WTC11 (cell line): ENCODE measurements at regions not wholly inside any gene's neighbourhood (a gene's known extent, or its start where the extent isn't known, plus 50 kb on each side); places are given as distances from the start of the nearest gene placed in this dataset.

Experiments used
- ATAC-seq: fragments of 200-7000 bp; cut with Tn5 transposase; 2 replicates; pipeline ENCODE4 v1.10.0; 2021; ENCODE audit warnings: mild to moderate bottlenecking, moderate library complexity
- CTCF ChIA-PET: fragments of 300-600 bp; sonication (Branson Sonifier 250); formaldehyde crosslinking; loops from one replicate; lab custom pipeline; 2021; ENCODE audit warnings: antibody characterized with exemption; lab: Charles Lee
- POLR2A ChIA-PET: fragments of 350-600 bp; sonication (Branson Sonifier 250); formaldehyde crosslinking; loops from one replicate; lab custom pipeline; 2021; ENCODE audit warnings: antibody characterized with exemption; lab: Charles Lee
- DNase-seq: peaks from one replicate; pipeline ENCODE4 v3.0.0; 2021; ENCODE audit warnings: low spot score
- H3K27ac Mint-ChIP-seq: 2 replicates; pipeline ENCODE4 v1.8.0; 2021; ENCODE audit warnings: mixed read lengths
- H3K27me3 Mint-ChIP-seq: 2 replicates; pipeline ENCODE4 v1.8.0; 2021; ENCODE audit warnings: low read depth, mild to moderate bottlenecking, moderate library complexity, mixed read lengths
- H3K36me3 Mint-ChIP-seq: 2 replicates; pipeline ENCODE4 v1.8.0; 2021; ENCODE audit warnings: mixed read lengths
- H3K4me1 Mint-ChIP-seq: 2 replicates; pipeline ENCODE4 v1.8.0; 2022; ENCODE audit warnings: mixed read lengths
- H3K4me3 Mint-ChIP-seq: 2 replicates; pipeline ENCODE4 v1.8.0; 2021; ENCODE audit warnings: mild to moderate bottlenecking, moderate library complexity, mixed read lengths
- H3K9me3 Mint-ChIP-seq: 2 replicates; pipeline ENCODE4 v1.8.0; 2021; ENCODE audit warnings: mixed read lengths
- CBFB ChIP-seq: sonication (generic); formaldehyde crosslinking; IDR thresholded peaks from 2 replicates; pipeline ENCODE4 v1.8.1; 2022; ENCODE audit warnings: mild to moderate bottlenecking, low read depth, missing genetic modification reagents
- ESRRA ChIP-seq: sonication (generic); formaldehyde crosslinking; IDR thresholded peaks from 2 replicates; pipeline ENCODE4 v1.8.1; 2022; ENCODE audit warnings: mild to moderate bottlenecking, missing genetic modification reagents, borderline replicate concordance
- ETV6 ChIP-seq: sonication (generic); formaldehyde crosslinking; IDR thresholded peaks from 2 replicates; pipeline ENCODE4 v1.8.1; 2022; ENCODE audit warnings: mild to moderate bottlenecking, missing genetic modification reagents
- JAZF1 ChIP-seq: fragments of 250-450 bp; sonication (Bioruptor Pico); IDR thresholded peaks from 2 replicates; pipeline ENCODE4 v1.9.0; 2021; ENCODE audit warnings: moderate library complexity, mild to moderate bottlenecking, inconsistent platforms
- TCF7 ChIP-seq: sonication (generic); formaldehyde crosslinking; IDR thresholded peaks from 2 replicates; pipeline ENCODE4 v1.8.0; 2022; ENCODE audit warnings: mild to moderate bottlenecking, low read depth, missing genetic modification reagents, moderate library complexity
- TEAD1 ChIP-seq: sonication (generic); formaldehyde crosslinking; IDR thresholded peaks from 2 replicates; pipeline ENCODE4 v1.8.0; 2022; ENCODE audit warnings: mild to moderate bottlenecking, missing genetic modification reagents
- TP53 ChIP-seq: sonication (generic); formaldehyde crosslinking; IDR thresholded peaks from 2 replicates; pipeline ENCODE4 v1.8.1; 2023; ENCODE audit warnings: mild to moderate bottlenecking, missing genetic modification reagents
- ZNF138 ChIP-seq: sonication (generic); formaldehyde crosslinking; conservative IDR thresholded peaks from 2 replicates; pipeline ENCODE4 v1.8.1; 2022; ENCODE audit warnings: mild to moderate bottlenecking, moderate library complexity, missing genetic modification reagents
- ZNF671 ChIP-seq: fragments of 250-450 bp; sonication (Bioruptor Pico); IDR thresholded peaks from 2 replicates; pipeline ENCODE4 v1.8.0; 2021; ENCODE audit warnings: mild to moderate bottlenecking
- TF ChIP-seq, protein P1 (sequence below): sonication (generic); formaldehyde crosslinking; IDR thresholded peaks from 2 replicates; pipeline ENCODE4 v1.8.1; 2022; ENCODE audit warnings: low read depth, mild to moderate bottlenecking, moderate library complexity, missing genetic modification reagents, borderline replicate concordance
- TF ChIP-seq, protein P2 (sequence below): sonication (generic); formaldehyde crosslinking; IDR thresholded peaks from 2 replicates; pipeline ENCODE4 v1.8.0; 2022; ENCODE audit warnings: mild to moderate bottlenecking, missing genetic modification reagents
- TF ChIP-seq, protein P3 (sequence below): sonication (generic); formaldehyde crosslinking; IDR thresholded peaks from 2 replicates; pipeline ENCODE4 v1.8.1; 2023; ENCODE audit warnings: mild to moderate bottlenecking, missing genetic modification reagents, borderline replicate concordance
- TF ChIP-seq, protein P4 (sequence below): sonication (generic); formaldehyde crosslinking; IDR thresholded peaks from 2 replicates; pipeline ENCODE4 v1.8.1; 2023; ENCODE audit warnings: mild to moderate bottlenecking, missing genetic modification reagents, moderate library complexity
- TF ChIP-seq, protein P5 (sequence below): sonication (generic); formaldehyde crosslinking; IDR thresholded peaks from 2 replicates; pipeline ENCODE4 v1.8.0; 2022; ENCODE audit warnings: mild to moderate bottlenecking, missing genetic modification reagents
- TF ChIP-seq, protein P6 (sequence below): sonication (generic); formaldehyde crosslinking; IDR thresholded peaks from 2 replicates; pipeline ENCODE4 v1.8.0; 2022; ENCODE audit warnings: missing genetic modification reagents
- TF ChIP-seq, protein P7 (sequence below): fragments of 200-600 bp; IDR thresholded peaks from 2 replicates; pipeline ENCODE4 v1.8.0; 2022; ENCODE audit warnings: antibody characterized with exemption

DNA sequence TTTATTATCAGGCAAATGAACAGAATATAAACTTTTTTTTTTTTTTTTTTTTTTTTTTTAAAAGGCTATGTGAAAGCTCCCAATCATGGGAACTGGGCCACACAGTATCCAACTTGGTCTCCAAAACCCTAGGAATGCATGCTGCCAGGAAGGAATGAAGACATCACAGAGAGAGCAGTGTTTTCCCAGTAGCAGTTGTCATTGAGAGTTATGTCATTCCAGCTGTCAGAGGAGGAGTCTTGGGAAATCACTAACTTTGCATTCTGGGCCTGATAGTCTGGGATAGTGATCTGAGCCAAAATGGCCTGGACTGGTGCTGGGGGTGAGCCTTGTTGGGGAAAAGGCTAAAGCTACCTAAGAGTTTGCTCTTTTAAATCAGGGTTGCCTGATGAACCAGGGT lies 231.3 kb upstream of the MAP3K7 start:
- no peak overlapping the region for H3K27ac Mint-ChIP-seq
- peak; percentile 52 for ATAC-seq
- H3K4me3 Mint-ChIP-seq, result no peak overlapping the region
- ChIA-PET POLR2A (interaction anchor here (0.6 kb wide), 2 partner anchors 21 to 92 kb away, joined by 3 to 6 read pairs; no protein-coding TSS in a partner anchor), CTCF (no interaction called here)
- TF ChIP-seq, protein P1, sequence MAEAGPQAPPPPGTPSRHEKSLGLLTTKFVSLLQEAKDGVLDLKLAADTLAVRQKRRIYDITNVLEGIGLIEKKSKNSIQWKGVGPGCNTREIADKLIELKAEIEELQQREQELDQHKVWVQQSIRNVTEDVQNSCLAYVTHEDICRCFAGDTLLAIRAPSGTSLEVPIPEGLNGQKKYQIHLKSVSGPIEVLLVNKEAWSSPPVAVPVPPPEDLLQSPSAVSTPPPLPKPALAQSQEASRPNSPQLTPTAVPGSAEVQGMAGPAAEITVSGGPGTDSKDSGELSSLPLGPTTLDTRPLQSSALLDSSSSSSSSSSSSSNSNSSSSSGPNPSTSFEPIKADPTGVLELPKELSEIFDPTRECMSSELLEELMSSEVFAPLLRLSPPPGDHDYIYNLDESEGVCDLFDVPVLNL (CRISPR knock-in tag), result no peak
- TF ChIP-seq TP53 (CRISPR knock-in tag), result no peak
- TF ChIP-seq TCF7 (CRISPR knock-in tag), result no peak
- TF ChIP-seq ESRRA, result no peak
- TF ChIP-seq, protein P2, sequence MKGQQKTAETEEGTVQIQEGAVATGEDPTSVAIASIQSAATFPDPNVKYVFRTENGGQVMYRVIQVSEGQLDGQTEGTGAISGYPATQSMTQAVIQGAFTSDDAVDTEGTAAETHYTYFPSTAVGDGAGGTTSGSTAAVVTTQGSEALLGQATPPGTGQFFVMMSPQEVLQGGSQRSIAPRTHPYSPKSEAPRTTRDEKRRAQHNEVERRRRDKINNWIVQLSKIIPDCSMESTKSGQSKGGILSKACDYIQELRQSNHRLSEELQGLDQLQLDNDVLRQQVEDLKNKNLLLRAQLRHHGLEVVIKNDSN (CRISPR knock-in tag), result no peak
- TF ChIP-seq, protein P3, sequence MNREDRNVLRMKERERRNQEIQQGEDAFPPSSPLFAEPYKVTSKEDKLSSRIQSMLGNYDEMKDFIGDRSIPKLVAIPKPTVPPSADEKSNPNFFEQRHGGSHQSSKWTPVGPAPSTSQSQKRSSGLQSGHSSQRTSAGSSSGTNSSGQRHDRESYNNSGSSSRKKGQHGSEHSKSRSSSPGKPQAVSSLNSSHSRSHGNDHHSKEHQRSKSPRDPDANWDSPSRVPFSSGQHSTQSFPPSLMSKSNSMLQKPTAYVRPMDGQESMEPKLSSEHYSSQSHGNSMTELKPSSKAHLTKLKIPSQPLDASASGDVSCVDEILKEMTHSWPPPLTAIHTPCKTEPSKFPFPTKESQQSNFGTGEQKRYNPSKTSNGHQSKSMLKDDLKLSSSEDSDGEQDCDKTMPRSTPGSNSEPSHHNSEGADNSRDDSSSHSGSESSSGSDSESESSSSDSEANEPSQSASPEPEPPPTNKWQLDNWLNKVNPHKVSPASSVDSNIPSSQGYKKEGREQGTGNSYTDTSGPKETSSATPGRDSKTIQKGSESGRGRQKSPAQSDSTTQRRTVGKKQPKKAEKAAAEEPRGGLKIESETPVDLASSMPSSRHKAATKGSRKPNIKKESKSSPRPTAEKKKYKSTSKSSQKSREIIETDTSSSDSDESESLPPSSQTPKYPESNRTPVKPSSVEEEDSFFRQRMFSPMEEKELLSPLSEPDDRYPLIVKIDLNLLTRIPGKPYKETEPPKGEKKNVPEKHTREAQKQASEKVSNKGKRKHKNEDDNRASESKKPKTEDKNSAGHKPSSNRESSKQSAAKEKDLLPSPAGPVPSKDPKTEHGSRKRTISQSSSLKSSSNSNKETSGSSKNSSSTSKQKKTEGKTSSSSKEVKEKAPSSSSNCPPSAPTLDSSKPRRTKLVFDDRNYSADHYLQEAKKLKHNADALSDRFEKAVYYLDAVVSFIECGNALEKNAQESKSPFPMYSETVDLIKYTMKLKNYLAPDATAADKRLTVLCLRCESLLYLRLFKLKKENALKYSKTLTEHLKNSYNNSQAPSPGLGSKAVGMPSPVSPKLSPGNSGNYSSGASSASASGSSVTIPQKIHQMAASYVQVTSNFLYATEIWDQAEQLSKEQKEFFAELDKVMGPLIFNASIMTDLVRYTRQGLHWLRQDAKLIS, result no peak
- peaks cover 20% of the 10 kb centered on the region for H3K9me3 Mint-ChIP-seq
- H3K27me3 Mint-ChIP-seq, result peaks cover 4% of the 10 kb centered on the region; the same call in 1 of the 2 replicates
- H3K36me3 Mint-ChIP-seq, result peaks cover 14% of the 10 kb centered on the region
- no peak for DNase-seq
- peaks cover 3% of the 10 kb centered on the region; the same call in 1 of the 2 replicates for H3K4me1 Mint-ChIP-seq

DNA sequence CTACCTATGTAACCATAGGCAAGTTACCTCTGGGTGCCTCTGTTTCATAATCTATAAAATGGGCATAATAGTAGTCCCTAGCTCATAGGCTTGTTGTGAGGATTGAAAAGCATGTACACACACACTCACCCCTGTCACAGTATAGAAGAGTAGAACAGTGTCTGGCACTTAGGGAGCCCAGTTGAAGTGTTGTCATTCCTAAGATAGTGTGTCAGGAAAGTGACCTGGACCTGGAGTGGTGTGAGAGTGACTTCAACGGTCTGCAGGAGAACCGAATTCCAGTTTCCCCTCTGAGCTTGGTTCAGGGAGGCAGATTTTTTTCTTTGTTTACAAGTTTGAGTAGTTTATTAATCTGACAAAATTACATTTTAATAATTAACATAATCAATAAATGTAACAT lies 229.9 kb upstream of the MAP3K7 start:
- no peak overlapping the region for H3K4me3 Mint-ChIP-seq
- peaks cover 14% of the 10 kb centered on the region for H3K36me3 Mint-ChIP-seq
- CTCF ChIA-PET, result no interaction called here
- H3K27me3 Mint-ChIP-seq, result peaks cover 4% of the 10 kb centered on the region; the same call in 1 of the 2 replicates
- POLR2A ChIA-PET, result no interaction called here
- no peak for TF ChIP-seq JAZF1 (CRISPR knock-in tag)
- TF ChIP-seq ETV6 (CRISPR knock-in tag), result no peak
- TF ChIP-seq, protein P4, sequence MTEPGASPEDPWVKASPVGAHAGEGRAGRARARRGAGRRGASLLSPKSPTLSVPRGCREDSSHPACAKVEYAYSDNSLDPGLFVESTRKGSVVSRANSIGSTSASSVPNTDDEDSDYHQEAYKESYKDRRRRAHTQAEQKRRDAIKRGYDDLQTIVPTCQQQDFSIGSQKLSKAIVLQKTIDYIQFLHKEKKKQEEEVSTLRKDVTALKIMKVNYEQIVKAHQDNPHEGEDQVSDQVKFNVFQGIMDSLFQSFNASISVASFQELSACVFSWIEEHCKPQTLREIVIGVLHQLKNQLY (CRISPR knock-in tag), result no peak
- TF ChIP-seq, all 79 proteins: peak for 0
- Mint-ChIP-seq H3K4me1 (peaks cover 9% of the 10 kb centered on the region), H3K27ac (no peak overlapping the region), H3K9me3 (peaks cover 20% of the 10 kb centered on the region)
- DNase-seq (no peak), ATAC-seq (no peak)

DNA sequence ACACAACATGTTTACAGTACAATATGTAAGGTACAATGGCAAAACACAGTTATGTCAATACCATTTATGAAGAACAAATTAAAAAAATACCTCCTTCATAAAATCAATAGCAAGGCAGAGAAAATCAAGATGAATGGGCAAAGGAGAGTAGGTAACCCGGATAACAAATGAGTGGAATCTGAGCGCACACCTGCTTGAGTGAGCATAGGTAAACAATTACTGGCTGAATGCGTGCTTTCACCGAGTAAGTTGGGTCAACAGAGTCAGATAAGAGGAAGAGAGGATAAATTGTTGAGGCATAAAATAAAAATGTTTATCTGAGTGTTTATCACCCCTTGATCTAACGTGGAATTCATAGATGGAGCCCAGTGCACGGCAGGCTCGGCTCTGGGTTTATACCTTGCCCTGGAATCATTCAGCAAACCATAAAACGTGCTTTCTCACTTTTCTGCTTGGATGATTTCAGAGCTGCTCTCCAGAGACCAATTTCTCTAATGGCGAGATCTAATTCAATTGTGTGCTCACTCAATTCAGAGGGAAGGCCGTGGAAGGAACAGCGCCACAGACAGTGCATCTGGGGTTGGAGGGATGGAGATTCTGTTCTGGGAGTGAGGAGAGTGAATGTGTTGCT lies 224.8 kb upstream of the MAP3K7 start:
- CTCF ChIA-PET, result no interaction called here
- Mint-ChIP-seq H3K9me3 (peaks cover 20% of the 10 kb centered on the region), H3K36me3 (peaks cover 14% of the 10 kb centered on the region)
- ATAC-seq, result no peak
- TF ChIP-seq, protein P5, sequence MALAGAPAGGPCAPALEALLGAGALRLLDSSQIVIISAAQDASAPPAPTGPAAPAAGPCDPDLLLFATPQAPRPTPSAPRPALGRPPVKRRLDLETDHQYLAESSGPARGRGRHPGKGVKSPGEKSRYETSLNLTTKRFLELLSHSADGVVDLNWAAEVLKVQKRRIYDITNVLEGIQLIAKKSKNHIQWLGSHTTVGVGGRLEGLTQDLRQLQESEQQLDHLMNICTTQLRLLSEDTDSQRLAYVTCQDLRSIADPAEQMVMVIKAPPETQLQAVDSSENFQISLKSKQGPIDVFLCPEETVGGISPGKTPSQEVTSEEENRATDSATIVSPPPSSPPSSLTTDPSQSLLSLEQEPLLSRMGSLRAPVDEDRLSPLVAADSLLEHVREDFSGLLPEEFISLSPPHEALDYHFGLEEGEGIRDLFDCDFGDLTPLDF (CRISPR knock-in tag), result no peak
- TF ChIP-seq, protein P6, sequence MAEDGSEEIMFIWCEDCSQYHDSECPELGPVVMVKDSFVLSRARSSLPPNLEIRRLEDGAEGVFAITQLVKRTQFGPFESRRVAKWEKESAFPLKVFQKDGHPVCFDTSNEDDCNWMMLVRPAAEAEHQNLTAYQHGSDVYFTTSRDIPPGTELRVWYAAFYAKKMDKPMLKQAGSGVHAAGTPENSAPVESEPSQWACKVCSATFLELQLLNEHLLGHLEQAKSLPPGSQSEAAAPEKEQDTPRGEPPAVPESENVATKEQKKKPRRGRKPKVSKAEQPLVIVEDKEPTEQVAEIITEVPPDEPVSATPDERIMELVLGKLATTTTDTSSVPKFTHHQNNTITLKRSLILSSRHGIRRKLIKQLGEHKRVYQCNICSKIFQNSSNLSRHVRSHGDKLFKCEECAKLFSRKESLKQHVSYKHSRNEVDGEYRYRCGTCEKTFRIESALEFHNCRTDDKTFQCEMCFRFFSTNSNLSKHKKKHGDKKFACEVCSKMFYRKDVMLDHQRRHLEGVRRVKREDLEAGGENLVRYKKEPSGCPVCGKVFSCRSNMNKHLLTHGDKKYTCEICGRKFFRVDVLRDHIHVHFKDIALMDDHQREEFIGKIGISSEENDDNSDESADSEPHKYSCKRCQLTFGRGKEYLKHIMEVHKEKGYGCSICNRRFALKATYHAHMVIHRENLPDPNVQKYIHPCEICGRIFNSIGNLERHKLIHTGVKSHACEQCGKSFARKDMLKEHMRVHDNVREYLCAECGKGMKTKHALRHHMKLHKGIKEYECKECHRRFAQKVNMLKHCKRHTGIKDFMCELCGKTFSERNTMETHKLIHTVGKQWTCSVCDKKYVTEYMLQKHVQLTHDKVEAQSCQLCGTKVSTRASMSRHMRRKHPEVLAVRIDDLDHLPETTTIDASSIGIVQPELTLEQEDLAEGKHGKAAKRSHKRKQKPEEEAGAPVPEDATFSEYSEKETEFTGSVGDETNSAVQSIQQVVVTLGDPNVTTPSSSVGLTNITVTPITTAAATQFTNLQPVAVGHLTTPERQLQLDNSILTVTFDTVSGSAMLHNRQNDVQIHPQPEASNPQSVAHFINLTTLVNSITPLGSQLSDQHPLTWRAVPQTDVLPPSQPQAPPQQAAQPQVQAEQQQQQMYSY (CRISPR knock-in tag), result no peak
- TF ChIP-seq ZNF671 (CRISPR knock-in tag) (no peak), TEAD1 (CRISPR knock-in tag) (no peak), CBFB (CRISPR knock-in tag) (no peak), ZNF138 (CRISPR knock-in tag) (no peak)
- TF ChIP-seq, protein P7, sequence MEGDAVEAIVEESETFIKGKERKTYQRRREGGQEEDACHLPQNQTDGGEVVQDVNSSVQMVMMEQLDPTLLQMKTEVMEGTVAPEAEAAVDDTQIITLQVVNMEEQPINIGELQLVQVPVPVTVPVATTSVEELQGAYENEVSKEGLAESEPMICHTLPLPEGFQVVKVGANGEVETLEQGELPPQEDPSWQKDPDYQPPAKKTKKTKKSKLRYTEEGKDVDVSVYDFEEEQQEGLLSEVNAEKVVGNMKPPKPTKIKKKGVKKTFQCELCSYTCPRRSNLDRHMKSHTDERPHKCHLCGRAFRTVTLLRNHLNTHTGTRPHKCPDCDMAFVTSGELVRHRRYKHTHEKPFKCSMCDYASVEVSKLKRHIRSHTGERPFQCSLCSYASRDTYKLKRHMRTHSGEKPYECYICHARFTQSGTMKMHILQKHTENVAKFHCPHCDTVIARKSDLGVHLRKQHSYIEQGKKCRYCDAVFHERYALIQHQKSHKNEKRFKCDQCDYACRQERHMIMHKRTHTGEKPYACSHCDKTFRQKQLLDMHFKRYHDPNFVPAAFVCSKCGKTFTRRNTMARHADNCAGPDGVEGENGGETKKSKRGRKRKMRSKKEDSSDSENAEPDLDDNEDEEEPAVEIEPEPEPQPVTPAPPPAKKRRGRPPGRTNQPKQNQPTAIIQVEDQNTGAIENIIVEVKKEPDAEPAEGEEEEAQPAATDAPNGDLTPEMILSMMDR, result no peak
- TF ChIP-seq, all 79 proteins: peak for 0
- Mint-ChIP-seq H3K4me3 (no peak overlapping the region), H3K27me3 (peaks cover 4% of the 10 kb centered on the region; the same call in 1 of the 2 replicates), H3K27ac (no peak overlapping the region), H3K4me1 (peaks cover 39% of the 10 kb centered on the region)
- no peak for DNase-seq
- POLR2A ChIA-PET, result no interaction called here
